NCI-H82 treated with DMSO at 0.1 percent for 48 hours (cell line): ENCODE measurements at regions not wholly inside any gene's neighbourhood (a gene's known extent, or its start where the extent isn't known, plus 50 kb on each side); places are given as distances from the start of the nearest gene placed in this dataset.
A peak's percentile ranks its signal among the peaks of the same experiment; 100 is the strongest.

Experiments used
- DNase-seq: peaks from one replicate; lab custom pipeline; 2025; ENCODE audit not compliant: unreplicated experiment; lab: John Stamatoyannopoulos, UW

- no peak for DNase-seq
Observed at GRCh38 chr6:93574299-93574698, 154.9 kb upstream of the EPHA7 start.

GRCh38 chr6:93571346-93571745 is 152.0 kb upstream of the EPHA7 start:
- DNase-seq, result no peak

DNA sequence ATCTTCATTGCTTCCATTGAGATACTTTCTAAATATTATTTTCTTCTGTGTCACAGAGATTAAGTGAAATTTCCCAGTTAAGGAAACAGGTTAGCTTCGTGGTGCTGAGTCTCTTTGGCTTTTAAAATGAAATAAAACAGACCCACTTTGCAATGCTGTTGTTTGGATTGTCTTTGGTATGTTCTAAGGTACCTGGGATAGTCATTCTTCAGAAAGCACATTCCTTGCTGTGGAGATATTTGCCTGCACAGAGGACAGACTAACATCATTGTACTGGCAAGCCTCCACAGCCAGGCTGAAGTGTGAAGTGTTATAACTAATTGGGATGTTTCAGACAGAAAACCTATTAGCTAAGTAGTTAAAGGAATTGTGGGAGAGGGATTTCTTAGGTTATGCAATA is 148.8 kb upstream of the EPHA7 start:
- no peak for DNase-seq

GRCh38 chr6:93567164-93567563 is 147.8 kb upstream of the EPHA7 start:
- DNase-seq, result no peak

DNA sequence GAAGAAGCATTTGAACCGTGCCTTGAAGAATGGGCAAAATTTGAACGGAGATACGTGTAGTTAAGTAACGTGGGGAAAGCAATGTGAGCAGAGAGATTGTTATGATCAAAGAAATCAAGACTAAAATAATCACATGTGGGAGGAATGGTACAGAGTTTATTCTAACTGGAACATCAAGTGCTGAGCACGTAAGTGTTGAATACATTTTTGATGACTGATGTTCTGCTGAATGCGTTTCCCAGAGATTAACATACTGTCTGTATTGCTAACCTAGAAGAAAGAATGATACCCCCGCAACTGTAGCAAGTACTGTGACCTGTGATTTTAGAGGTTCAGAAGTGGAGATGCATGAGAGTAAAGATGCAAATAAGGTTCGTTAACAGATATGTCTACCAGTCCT is 146.9 kb upstream of the EPHA7 start:
- no peak for DNase-seq

- no peak for DNase-seq
Observed at GRCh38 chr6:93562582-93562981, 143.2 kb upstream of the EPHA7 start.

- no peak for DNase-seq
Observed at GRCh38 chr6:93555292-93555691, 135.9 kb upstream of the EPHA7 start.

DNA sequence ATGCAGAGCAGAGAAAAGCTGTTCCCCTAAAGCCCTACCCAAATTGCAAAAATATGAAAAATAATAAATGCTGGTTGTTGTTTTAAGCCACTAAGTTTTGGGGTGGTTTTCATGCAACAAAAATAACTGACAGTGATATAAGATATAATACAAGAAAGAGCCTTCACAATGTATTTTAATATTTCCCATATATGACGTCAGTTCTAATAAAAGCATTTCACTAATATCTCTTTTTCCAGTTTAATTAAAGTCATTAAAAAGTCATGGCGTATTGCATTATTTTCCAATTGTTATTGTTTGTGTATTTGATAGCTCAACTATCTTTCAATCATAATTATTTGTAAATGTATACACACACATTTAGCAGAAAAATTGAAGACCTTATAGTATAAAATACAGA is 134.7 kb upstream of the EPHA7 start:
- DNase-seq, result no peak

- no peak for DNase-seq
Observed at GRCh38 chr6:93550551-93551276, 131.4 kb upstream of the EPHA7 start.

DNA sequence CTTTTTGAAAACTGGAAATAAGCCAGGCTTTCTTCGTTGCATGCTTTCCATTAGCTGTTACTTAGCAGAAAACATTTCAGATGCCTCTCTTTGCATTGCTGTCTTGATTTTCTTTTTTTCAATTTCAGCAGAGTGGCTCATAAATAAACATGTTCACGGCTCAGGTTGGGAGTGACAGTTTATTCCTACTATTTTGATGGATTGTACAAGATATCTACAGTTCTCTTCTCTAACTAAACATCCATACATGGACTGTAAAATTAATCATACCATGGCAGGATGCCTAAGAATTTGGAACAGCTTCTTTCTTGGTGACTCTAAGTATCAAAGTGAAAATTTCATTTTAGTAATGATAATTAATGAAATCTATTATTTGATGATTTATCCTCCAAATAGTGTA is 130.5 kb upstream of the EPHA7 start:
- DNase-seq, result no peak

GRCh38 chr6:93524671-93525451 is 105.5 kb upstream of the EPHA7 start:
- no peak for DNase-seq

- DNase-seq, result peak; percentile 8
Observed at GRCh38 chr6:93523365-93523764, 104.0 kb upstream of the EPHA7 start.

GRCh38 chr6:93516441-93516840 is 97.1 kb upstream of the EPHA7 start:
- no peak for DNase-seq

DNA sequence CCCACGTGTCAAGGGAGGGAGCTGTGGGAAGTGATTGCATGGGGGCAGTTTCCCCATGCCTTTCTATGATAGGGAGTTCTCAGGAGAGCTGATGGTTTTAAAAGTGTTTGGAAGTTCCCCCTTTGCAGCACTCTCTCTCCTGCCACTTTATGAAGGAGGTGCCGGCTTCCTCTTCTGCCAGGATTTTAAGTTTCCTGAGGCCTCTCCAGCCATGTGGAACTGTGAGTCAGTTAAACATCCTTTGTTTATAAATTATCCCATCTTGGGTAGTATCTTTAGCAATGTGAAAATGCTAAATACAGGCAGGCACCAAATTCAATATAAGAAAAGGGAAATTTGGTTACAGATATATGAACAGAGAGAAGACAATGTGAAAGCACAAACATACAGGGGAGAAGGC is 96.4 kb upstream of the EPHA7 start:
- DNase-seq, result no peak

GRCh38 chr6:93498713-93499112 is 79.4 kb upstream of the EPHA7 start:
- DNase-seq, result no peak

- no peak for DNase-seq
Observed at GRCh38 chr6:93496548-93496947, 77.2 kb upstream of the EPHA7 start.

DNA sequence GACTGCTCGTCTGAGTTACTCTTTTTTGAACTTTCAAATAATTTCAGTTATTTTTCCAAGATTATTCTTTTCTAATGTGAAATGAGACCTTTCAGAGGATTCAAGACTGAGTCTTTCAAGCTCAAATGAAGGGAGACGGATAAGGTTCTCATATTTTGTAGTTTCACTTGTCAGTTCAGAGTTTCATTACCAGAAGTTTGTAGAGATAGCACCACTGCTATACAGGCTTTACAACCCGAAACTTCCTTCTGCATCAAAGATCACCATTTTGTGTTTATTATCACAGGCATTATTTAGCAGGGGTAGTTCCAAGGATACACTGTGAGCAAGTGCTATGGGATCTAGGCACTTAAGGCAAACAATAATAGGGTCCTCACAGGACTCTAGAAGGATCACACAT is 74.7 kb upstream of the EPHA7 start:
- no peak for DNase-seq

DNA sequence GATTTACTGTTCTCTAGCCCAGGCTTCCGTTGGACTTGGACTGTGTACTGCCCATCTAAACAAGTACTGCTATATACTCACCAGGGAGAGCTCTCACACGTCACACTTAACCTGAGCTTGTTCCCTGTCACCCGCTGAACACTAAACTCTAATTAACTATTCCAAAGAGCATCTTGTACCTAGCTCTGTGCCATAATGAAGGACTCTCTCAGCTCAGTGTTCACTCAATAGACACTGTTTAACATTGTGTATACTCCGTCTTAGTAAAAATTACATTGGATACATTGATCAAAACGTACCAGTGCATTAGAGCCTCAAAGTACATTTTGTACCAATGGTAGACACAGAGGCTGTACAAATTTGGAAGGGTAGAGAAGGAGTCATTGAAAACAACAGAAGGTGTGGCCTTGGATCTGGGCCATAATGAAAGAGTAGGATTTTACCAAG is 55.4 kb upstream of the EPHA7 start:
- no peak for DNase-seq

DNA sequence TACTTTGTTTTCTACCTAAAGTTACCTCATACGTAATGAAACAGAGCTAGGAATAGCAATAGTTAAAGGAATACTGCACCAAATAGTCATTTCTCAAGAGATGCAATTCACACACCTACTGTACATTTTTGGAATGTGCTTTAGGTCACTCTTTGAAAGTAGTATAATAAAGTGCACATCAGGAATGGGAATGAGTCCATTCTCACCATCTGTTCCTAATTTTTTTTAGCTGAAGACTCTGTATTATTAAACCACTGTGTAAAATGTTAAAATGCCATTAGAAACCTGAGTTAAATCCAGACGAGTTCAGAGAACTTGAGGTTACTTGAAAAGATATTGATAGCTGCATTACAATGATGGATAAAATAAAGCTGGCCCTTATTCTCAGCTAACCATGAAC is 51.9 kb upstream of the EPHA7 start:
- no peak for DNase-seq
